Astrocyte (in vitro differentiated cells and primary cell): ENCODE measurements at regions not wholly inside any gene's neighbourhood (a gene's known extent, or its start where the extent isn't known, plus 50 kb on each side); places are given as distances from the start of the nearest gene placed in this dataset.
A peak's percentile ranks its signal among the peaks of the same experiment; 100 is the strongest.

Experiments
- DNase-seq: peaks from one replicate; pipeline ENCODE4 v3.0.0-alpha.2; 2010; ENCODE audit warnings: low read depth
- FAIRE-seq: peaks from 2 replicates; lab custom pipeline; 2011; peaks lifted over from hg19 to GRCh38; lab: Jason Lieb, UNC
- H2AFZ ChIP-seq: 2 replicates; pipeline ENCODE4 v1.6.0; 2012; ENCODE audit warnings: low read depth, low read length, inconsistent platforms
- H3K27ac ChIP-seq: 2 replicates; pipeline ENCODE4 v1.5.1; 2011; ENCODE audit warnings: low read depth, low read length, inconsistent platforms
- H3K27me3 ChIP-seq: 2 replicates; pipeline ENCODE4 v1.6.0; 2011; ENCODE audit warnings: low read length, inconsistent platforms; ENCODE audit not compliant: insufficient read depth
- H3K36me3 ChIP-seq: 2 replicates; pipeline ENCODE4 v1.5.1; 2011; ENCODE audit warnings: low read length, inconsistent platforms; ENCODE audit not compliant: insufficient read depth
- H3K4me1 ChIP-seq: 2 replicates; pipeline ENCODE4 v1.5.1; 2011; ENCODE audit warnings: low read length, inconsistent platforms; ENCODE audit not compliant: insufficient read depth
- H3K4me2 ChIP-seq: 2 replicates; pipeline ENCODE4 v1.6.0; 2012; ENCODE audit warnings: low read length, inconsistent platforms
- H3K4me3 ChIP-seq: 2 replicates; pipeline ENCODE4 v1.5.1; 2011; ENCODE audit warnings: low read depth, mild to moderate bottlenecking, low read length, inconsistent platforms; ENCODE audit not compliant: insufficient read depth
- H3K79me2 ChIP-seq: 2 replicates; pipeline ENCODE4 v1.6.0; 2012; ENCODE audit warnings: mild to moderate bottlenecking, low read length, inconsistent platforms; ENCODE audit not compliant: insufficient read depth
- H3K9ac ChIP-seq: 2 replicates; pipeline ENCODE4 v1.6.0; 2012; ENCODE audit warnings: mild to moderate bottlenecking, low read length, inconsistent platforms
- H3K9me3 ChIP-seq: 2 replicates; pipeline ENCODE4 v1.5.1; 2012; ENCODE audit warnings: low read depth, mild to moderate bottlenecking, low read length, inconsistent platforms; ENCODE audit not compliant: insufficient read depth
- H4K20me1 ChIP-seq: 2 replicates; pipeline ENCODE4 v1.6.0; 2012; ENCODE audit warnings: low read length, inconsistent platforms; ENCODE audit not compliant: insufficient read depth
- H3K27ac Mint-ChIP-seq: one replicate; pipeline ENCODE4 v1.8.0; 2021; ENCODE audit warnings: mild to moderate bottlenecking, mixed read lengths; ENCODE audit not compliant: unreplicated experiment
- H3K27me3 Mint-ChIP-seq: one replicate; pipeline ENCODE4 v1.8.0; 2021; ENCODE audit warnings: low read depth, mixed read lengths; ENCODE audit not compliant: unreplicated experiment
- H3K36me3 Mint-ChIP-seq: one replicate; pipeline ENCODE4 v1.8.0; 2021; ENCODE audit warnings: low read depth, mixed read lengths; ENCODE audit not compliant: unreplicated experiment
- H3K4me1 Mint-ChIP-seq: one replicate; pipeline ENCODE4 v1.8.0; 2021; ENCODE audit warnings: low read depth, mixed read lengths; ENCODE audit not compliant: unreplicated experiment
- H3K4me3 Mint-ChIP-seq: one replicate; pipeline ENCODE4 v1.8.0; 2021; ENCODE audit warnings: mild to moderate bottlenecking, moderate library complexity, mixed read lengths; ENCODE audit not compliant: unreplicated experiment
- H3K9me3 Mint-ChIP-seq: one replicate; pipeline ENCODE4 v1.8.0; 2021; ENCODE audit warnings: mild to moderate bottlenecking, mixed read lengths; ENCODE audit not compliant: unreplicated experiment
- CTCF ChIP-seq: IDR thresholded peaks from 2 replicates; pipeline ENCODE4 v1.5.1; 2011; ENCODE audit warnings: low read depth, mild to moderate bottlenecking, inconsistent platforms, low read length, moderate library complexity; ENCODE audit not compliant: insufficient read depth
- EZH2 ChIP-seq: IDR thresholded peaks from 2 replicates; pipeline ENCODE4 v1.6.1; 2012; ENCODE audit warnings: mild to moderate bottlenecking, low read length, inconsistent platforms; ENCODE audit not compliant: insufficient read depth

DNA sequence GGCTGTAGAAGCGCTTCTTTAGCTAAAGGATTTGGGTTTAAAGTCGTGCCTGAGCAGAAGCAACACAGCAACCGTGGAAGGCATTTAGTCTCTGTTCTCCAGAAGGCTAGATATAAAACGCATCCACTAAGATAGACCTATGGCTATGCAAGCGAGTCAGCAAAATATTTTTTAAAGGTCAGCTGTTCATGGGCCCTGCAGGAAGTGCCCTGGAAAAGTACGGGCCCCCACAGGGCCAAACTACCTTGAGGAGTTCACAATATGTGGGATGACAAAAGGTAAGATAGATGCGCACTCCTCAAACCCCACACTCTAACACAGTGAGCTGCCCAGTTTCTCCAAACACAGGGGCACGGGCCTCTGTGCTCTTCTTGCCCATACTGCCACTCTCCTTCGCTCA is 261.6 kb downstream of the VPS13C start:
- no peaks in the 10 kb centered on the region for H3K79me2 ChIP-seq
- H3K4me1 ChIP-seq = no peaks in the 10 kb centered on the region
- Mint-ChIP-seq H3K27me3 (peaks cover 5% of the 10 kb centered on the region), H3K4me1 (peaks cover 2% of the 10 kb centered on the region), H3K4me3 (no peak overlapping the region), H3K36me3 (no peaks in the 10 kb centered on the region), H3K9me3 (no peaks in the 10 kb centered on the region), H3K27ac (no peak overlapping the region)
- H2AFZ ChIP-seq = no peak overlapping the region
- no peak overlapping the region for H3K9ac ChIP-seq
- FAIRE-seq (no peak), DNase-seq (no peak)
- TF ChIP-seq CTCF (no peak), EZH2 (no peak)
- no peak overlapping the region for H3K27ac ChIP-seq
- H3K36me3 ChIP-seq = no peaks in the 10 kb centered on the region
- no peaks in the 10 kb centered on the region for H3K27me3 ChIP-seq
- H3K4me2 ChIP-seq = no peak overlapping the region
- H4K20me1 ChIP-seq = no peaks in the 10 kb centered on the region
- H3K9me3 ChIP-seq = no peaks in the 10 kb centered on the region
- no peak overlapping the region for H3K4me3 ChIP-seq

- H3K9ac ChIP-seq = no peak overlapping the region
- H3K9me3 ChIP-seq = no peaks in the 10 kb centered on the region
- no peak for TF ChIP-seq EZH2
- no peak for TF ChIP-seq CTCF
- no peaks in the 10 kb centered on the region for H4K20me1 ChIP-seq
- no peaks in the 10 kb centered on the region for H3K4me1 ChIP-seq
- H3K27ac ChIP-seq = no peak overlapping the region
- no peaks in the 10 kb centered on the region for H3K36me3 ChIP-seq
- DNase-seq (peak; percentile 5), FAIRE-seq (no peak)
- no peak overlapping the region for H2AFZ ChIP-seq
- no peaks in the 10 kb centered on the region for H3K9me3 Mint-ChIP-seq
- H3K27me3 ChIP-seq = no peaks in the 10 kb centered on the region
- no peak overlapping the region for H3K4me2 ChIP-seq
- no peak overlapping the region for H3K27ac Mint-ChIP-seq
- peaks cover 2% of the 10 kb centered on the region for H3K4me1 Mint-ChIP-seq
- no peaks in the 10 kb centered on the region for H3K36me3 Mint-ChIP-seq
- H3K79me2 ChIP-seq = no peaks in the 10 kb centered on the region
- no peak overlapping the region for H3K4me3 Mint-ChIP-seq
- H3K27me3 Mint-ChIP-seq = peaks cover 5% of the 10 kb centered on the region
- H3K4me3 ChIP-seq = no peak overlapping the region
Measured at GRCh38 chr15:61796056-61796455, 264.2 kb downstream of the VPS13C start.

DNA sequence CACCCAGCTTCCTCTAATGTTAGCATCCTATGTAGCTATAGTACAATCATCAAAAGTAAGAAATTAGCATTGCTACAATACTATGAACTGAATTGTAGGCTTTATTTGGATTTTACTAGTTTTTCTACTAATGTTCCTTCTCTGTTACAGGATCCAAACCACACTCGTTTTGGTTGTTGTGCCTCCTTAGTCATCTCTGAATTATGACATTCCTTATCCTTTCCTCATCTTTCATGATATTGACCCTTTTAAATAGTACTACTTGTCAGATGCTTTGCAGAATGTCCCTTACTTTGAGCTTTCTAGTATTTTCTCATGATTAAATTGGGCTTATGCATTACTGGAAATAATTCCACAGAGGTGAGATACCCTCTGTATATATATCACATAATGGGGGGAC is 265.4 kb downstream of the VPS13C start:
- FAIRE-seq (no peak), DNase-seq (no peak)
- Mint-ChIP-seq H3K27ac (no peak overlapping the region), H3K27me3 (peaks cover 5% of the 10 kb centered on the region), H3K4me3 (no peak overlapping the region), H3K9me3 (no peaks in the 10 kb centered on the region), H3K4me1 (peaks cover 2% of the 10 kb centered on the region), H3K36me3 (no peaks in the 10 kb centered on the region)
- Histone ChIP-seq H2AFZ (no peak overlapping the region), H3K9ac (no peak overlapping the region), H3K79me2 (no peaks in the 10 kb centered on the region), H3K4me2 (no peak overlapping the region), H3K4me3 (no peak overlapping the region), H4K20me1 (no peaks in the 10 kb centered on the region), H3K36me3 (no peaks in the 10 kb centered on the region), H3K9me3 (no peaks in the 10 kb centered on the region), H3K27me3 (no peaks in the 10 kb centered on the region), H3K4me1 (no peaks in the 10 kb centered on the region), H3K27ac (no peak overlapping the region)
- TF ChIP-seq CTCF (no peak), EZH2 (no peak)
